BJ (cell line): ENCODE measurements at regions not wholly inside any gene's neighbourhood (a gene's known extent, or its start where the extent isn't known, plus 50 kb on each side); places are given as distances from the start of the nearest gene placed in this dataset.
A peak's percentile ranks its signal among the peaks of the same experiment; 100 is the strongest.

Experiments
- CTCF ChIA-PET: fragments of 350-600 bp; formaldehyde crosslinking; extraction: SDS; loops from one replicate; lab custom pipeline; 2021; ENCODE audit warnings: antibody characterized with exemption, inconsistent platforms; lab: Yijun Ruan, JAX
- POLR2A ChIA-PET: fragments of 300-600 bp; sonication (Branson Sonifier 250); formaldehyde crosslinking; extraction: SDS; loops from one replicate; lab custom pipeline; 2021; ENCODE audit warnings: antibody characterized with exemption; lab: Charles Lee
- DNase-seq: peaks from one replicate; pipeline ENCODE4 v3.0.0-alpha.2; 2011; ENCODE audit warnings: low read depth
- H3K27me3 ChIP-seq: 2 replicates; pipeline ENCODE4 v1.6.0; 2011; ENCODE audit warnings: low read length; ENCODE audit not compliant: control insufficient read depth, insufficient read depth
- H3K36me3 ChIP-seq: 2 replicates; pipeline ENCODE4 v1.5.1; 2011; ENCODE audit warnings: low read length; ENCODE audit not compliant: control insufficient read depth, insufficient read depth
- H3K4me3 ChIP-seq: 2 replicates; pipeline ENCODE4 v1.5.1; 2011; ENCODE audit warnings: low read depth, mild to moderate bottlenecking, control low read depth, low read length
- CTCF ChIP-seq: IDR thresholded peaks from 2 replicates; pipeline ENCODE4 v1.5.1; 2011; ENCODE audit warnings: low read depth, mild to moderate bottlenecking, control low read depth, inconsistent platforms, low read length, moderate library complexity; ENCODE audit not compliant: insufficient read depth

DNA sequence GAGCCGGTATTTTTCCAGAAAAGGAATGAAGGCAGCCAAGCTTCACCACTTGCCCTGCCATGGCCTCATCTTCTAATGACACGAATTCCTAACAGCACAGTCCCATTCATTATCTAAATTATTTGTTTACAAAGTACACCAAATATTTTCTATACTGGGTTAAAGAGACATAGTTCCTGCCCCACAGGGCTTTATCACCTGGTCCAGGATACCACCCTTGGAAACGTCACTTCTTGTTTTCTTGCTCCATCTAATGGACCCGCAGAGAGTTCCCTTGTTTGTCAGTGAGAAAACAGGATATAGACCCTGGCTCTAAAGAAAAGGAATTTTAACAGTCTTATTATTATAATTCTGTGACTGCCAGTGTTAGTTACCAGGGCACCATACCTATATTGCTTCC lies 1165.4 kb downstream of the GATA3 start:
- ChIA-PET CTCF (interaction anchor here (1.2 kb wide), 1 partner anchor 22 kb away, joined by 3 read pairs; no protein-coding TSS in a partner anchor), POLR2A (no interaction called here)
- Histone ChIP-seq H3K4me3 (no peak overlapping the region), H3K36me3 (no peaks in the 10 kb centered on the region), H3K27me3 (no peaks in the 10 kb centered on the region)
- DNase-seq = no peak
- TF ChIP-seq CTCF = no peak

DNA sequence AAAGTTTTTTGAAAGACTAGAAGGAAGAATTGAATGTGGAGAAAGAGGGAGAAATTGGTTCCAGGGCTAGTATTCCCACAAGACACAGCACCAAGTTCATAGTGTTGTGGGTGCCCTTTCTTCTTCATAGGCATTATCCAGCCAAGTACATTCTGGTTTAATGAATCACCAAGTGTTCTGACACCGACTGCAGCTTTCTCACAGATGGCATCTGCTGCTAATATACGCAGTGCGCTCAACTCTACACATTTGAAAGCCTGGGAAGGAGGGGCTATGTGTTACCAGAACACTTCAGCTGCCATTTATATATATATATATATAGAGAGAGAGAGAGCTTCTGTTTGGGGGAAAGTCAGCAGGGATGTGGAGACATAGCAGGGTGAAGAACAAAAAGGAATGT lies 1168.4 kb downstream of the GATA3 start:
- Histone ChIP-seq H3K27me3 (no peaks in the 10 kb centered on the region), H3K4me3 (no peak overlapping the region), H3K36me3 (no peaks in the 10 kb centered on the region)
- no peak for TF ChIP-seq CTCF
- DNase-seq = no peak
- POLR2A ChIA-PET = no interaction called here
- CTCF ChIA-PET = interaction anchor here (0.6 to 2.6 kb wide), 2 partner anchors 14 to 34 kb away, joined by 3 to 8 read pairs; no protein-coding TSS in a partner anchor

- TF ChIP-seq CTCF = no peak
- POLR2A ChIA-PET = no interaction called here
- DNase-seq = no peak
- CTCF ChIA-PET = interaction anchor here (0.5 to 2.4 kb wide), 3 partner anchors 10 to 19 kb away, joined by 3 to 8 read pairs (median 4); no protein-coding TSS in a partner anchor
- no peaks in the 10 kb centered on the region for H3K27me3 ChIP-seq
- H3K36me3 ChIP-seq = no peaks in the 10 kb centered on the region
- no peak overlapping the region for H3K4me3 ChIP-seq
These were observed 1173.3 kb downstream of the GATA3 start for GRCh38 chr10:9227679-9228365.

- TF ChIP-seq CTCF = no peak
- H3K4me3 ChIP-seq = no peak overlapping the region
- peak; percentile 39 for DNase-seq
These were observed 1174.3 kb downstream of the GATA3 start for GRCh38 chr10:9228771-9229170.

GRCh38 chr10:9229702-9230244 lies 1175.3 kb downstream of the GATA3 start:
- CTCF ChIA-PET = interaction anchor here (0.8 kb wide), 1 partner anchor 9 kb away, joined by 5 read pairs; no protein-coding TSS in a partner anchor
- no peak for TF ChIP-seq CTCF
- Histone ChIP-seq H3K4me3 (no peak overlapping the region), H3K27me3 (no peaks in the 10 kb centered on the region), H3K36me3 (no peaks in the 10 kb centered on the region)
- no peak for DNase-seq
- POLR2A ChIA-PET = no interaction called here

More at GRCh38 chr10:9228771-9229170, 1174.3 kb downstream of the GATA3 start:
- ChIA-PET POLR2A (no interaction called here), CTCF (interaction anchor here (0.8 to 2.4 kb wide), 3 partner anchors 10 to 20 kb away, joined by 4 to 8 read pairs (median 5); no protein-coding TSS in a partner anchor)
- H3K27me3 ChIP-seq = no peaks in the 10 kb centered on the region
- no peaks in the 10 kb centered on the region for H3K36me3 ChIP-seq
